AG04449 (cell line): ENCODE measurements at regions not wholly inside any gene's neighbourhood (a gene's known extent, or its start where the extent isn't known, plus 50 kb on each side); places are given as distances from the start of the nearest gene placed in this dataset.

Source experiments
- CTCF ChIA-PET: fragments of 350-600 bp; formaldehyde crosslinking; extraction: SDS; loops from one replicate; lab custom pipeline; 2021; ENCODE audit warnings: antibody characterized with exemption; lab: Yijun Ruan, JAX
- POLR2A ChIA-PET: fragments of 400-600, 350-600 bp; formaldehyde crosslinking; extraction: SDS; loops from one replicate; lab custom pipeline; 2020; ENCODE audit warnings: antibody characterized with exemption, inconsistent platforms; lab: Yijun Ruan, JAX
- DNase-seq: peaks from one replicate; pipeline ENCODE4 v3.0.0-alpha.2; 2010; ENCODE audit warnings: low read depth, low spot score
- H3K4me3 ChIP-seq: 2 replicates; pipeline ENCODE4 v1.5.1; 2011; ENCODE audit warnings: low read depth, mild to moderate bottlenecking, control low read depth, low read length
- CTCF ChIP-seq: IDR thresholded peaks from one replicate; pipeline ENCODE4 v1.5.1; 2011; ENCODE audit warnings: mild to moderate bottlenecking, moderate library complexity, low read length, control low read depth, inconsistent platforms; ENCODE audit not compliant: insufficient read depth; ENCODE audit errors: missing control alignments

GRCh38 chr5:167658889-167659288, 632.6 kb upstream of the WWC1 start:
- POLR2A ChIA-PET = no interaction called here
- CTCF ChIA-PET = interaction anchor here (0.6 kb wide), 1 partner anchor 317 kb away, joined by 3 read pairs; no protein-coding TSS in a partner anchor
- DNase-seq = no peak

GRCh38 chr5:167661605-167662004, 629.8 kb upstream of the WWC1 start:
- TF ChIP-seq CTCF = no peak
- ChIA-PET CTCF (interaction anchor here (1.1 to 1.8 kb wide), 3 partner anchors 10 to 11 kb away, joined by 3 to 8 read pairs (median 5); no protein-coding TSS in a partner anchor), POLR2A (interaction anchor here (1.3 kb wide), 1 partner anchor 37 kb away, joined by 4 read pairs; no protein-coding TSS in a partner anchor)
- no peak overlapping the region for H3K4me3 ChIP-seq
- no peak for DNase-seq

More at GRCh38 chr5:167658889-167659288, 632.6 kb upstream of the WWC1 start:
- no peak for TF ChIP-seq CTCF
- no peak overlapping the region for H3K4me3 ChIP-seq

- ChIA-PET CTCF (no interaction called here), POLR2A (no interaction called here)
- TF ChIP-seq CTCF = no peak
- DNase-seq = no peak
- H3K4me3 ChIP-seq = no peak overlapping the region
These were observed 627.1 kb upstream of the WWC1 start for GRCh38 chr5:167664222-167664804.

DNA sequence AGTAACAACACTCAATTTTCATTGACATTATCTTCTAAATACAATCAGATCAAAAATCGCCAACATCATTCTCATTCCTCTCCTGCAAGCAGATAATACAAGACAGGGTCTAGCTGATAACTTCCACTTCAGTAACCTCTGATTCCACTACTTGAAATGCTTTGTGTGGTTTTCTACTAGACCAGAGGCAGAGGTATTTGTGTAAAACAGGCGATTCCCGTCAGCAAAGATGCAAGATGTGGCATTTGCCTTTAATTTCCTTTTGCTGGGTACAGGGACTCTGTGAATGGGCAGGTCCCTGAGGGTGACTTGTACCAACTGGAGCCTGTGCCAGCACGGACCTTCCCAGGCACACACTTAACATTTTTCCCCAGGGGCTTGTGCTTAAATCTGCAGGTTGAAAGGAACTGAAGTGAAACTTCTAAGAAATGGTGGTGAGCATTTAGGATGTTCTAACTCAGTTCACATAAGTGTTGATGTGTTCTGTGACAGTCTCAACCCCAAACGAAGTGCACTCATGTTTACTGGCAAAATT, 625.5 kb upstream of the WWC1 start:
- TF ChIP-seq CTCF = no peak
- CTCF ChIA-PET = interaction anchor here (0.7 kb wide), 1 partner anchor 47 kb away, joined by 3 read pairs; no protein-coding TSS in a partner anchor
- H3K4me3 ChIP-seq = no peak overlapping the region
- POLR2A ChIA-PET = no interaction called here
- DNase-seq = no peak

DNA sequence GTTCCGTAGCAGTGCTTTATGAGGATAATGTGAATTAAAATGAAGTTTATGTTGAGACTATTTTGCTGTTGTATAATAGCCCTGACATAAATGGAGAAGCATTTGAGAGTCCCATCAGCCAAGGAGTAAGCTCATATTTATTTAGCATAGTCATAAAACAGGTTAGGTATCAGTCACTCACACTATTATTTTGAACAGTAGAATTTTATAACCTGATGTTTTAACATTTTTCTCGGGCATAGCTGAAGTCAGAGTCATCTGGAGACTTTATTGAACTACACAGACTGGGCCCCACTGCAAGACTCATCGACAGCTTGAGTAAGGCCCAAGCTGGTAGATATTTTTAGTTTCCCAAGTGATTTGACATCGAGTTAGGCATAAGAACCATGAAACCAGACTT, 620.3 kb upstream of the WWC1 start:
- ChIA-PET CTCF (interaction anchor here (1.1 to 1.2 kb wide), 2 partner anchors 9 to 28 kb away, joined by 3 to 4 read pairs; no protein-coding TSS in a partner anchor), POLR2A (interaction anchor here (0.5 to 1.0 kb wide), 3 partner anchors 171 to 605 kb away, joined by 3 read pairs; no protein-coding TSS in a partner anchor)
- no peak for TF ChIP-seq CTCF
- no peak overlapping the region for H3K4me3 ChIP-seq
- peak; percentile 42 for DNase-seq

DNA sequence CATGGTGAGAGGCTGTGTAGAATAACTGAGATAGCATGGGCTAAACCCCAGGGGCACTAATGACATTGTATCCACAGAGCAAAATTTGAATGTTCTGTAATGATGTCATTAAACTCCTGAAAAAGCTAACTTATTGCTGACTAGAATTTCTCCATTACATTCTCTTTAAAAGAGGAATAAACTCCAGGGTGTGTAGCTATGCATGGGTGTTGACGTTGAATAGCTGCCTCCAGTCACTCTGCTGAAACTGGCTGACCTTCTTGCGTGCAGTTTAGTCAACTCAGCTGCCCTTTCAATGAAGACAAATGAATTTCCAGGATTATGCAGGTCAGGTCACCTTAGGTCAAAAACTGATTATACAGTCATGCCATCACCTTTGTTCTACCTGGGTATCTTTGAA, 617.5 kb upstream of the WWC1 start:
- ChIA-PET POLR2A (no interaction called here), CTCF (no interaction called here)
- TF ChIP-seq CTCF = no peak
- H3K4me3 ChIP-seq = no peak overlapping the region
- DNase-seq = no peak
